Naive B cell (primary cell): ENCODE measurements at regions not wholly inside any gene's neighbourhood (a gene's known extent, or its start where the extent isn't known, plus 50 kb on each side); places are given as distances from the start of the nearest gene placed in this dataset.

Source experiments
- ATAC-seq, 2 donors: fragments of 150-1000 bp; cut with Tn5 transposase; 2 replicates each; pipeline ENCODE4 v1.10.0; 2021; ENCODE audit warnings: low read depth in 2 of 2, mild to moderate bottlenecking in 2 of 2, moderate library complexity in 2 of 2
- DNase-seq: peaks from one replicate; pipeline ENCODE4 v3.0.0; 2022
- H3K27ac Mint-ChIP-seq, 6 donors: one replicate each; pipeline ENCODE4 v1.8.0; 2020 to 2022; ENCODE audit warnings: mild to moderate bottlenecking in 6 of 6, mixed read lengths in 6 of 6, moderate library complexity in 5 of 6, inconsistent platforms in 2 of 6
- H3K27me3 Mint-ChIP-seq, 3 donors: one replicate each; pipeline ENCODE4 v1.8.0; 2021 to 2022; ENCODE audit warnings: mixed read lengths in 3 of 3, mild to moderate bottlenecking in 1 of 3
- H3K36me3 Mint-ChIP-seq, 2 donors: one replicate each; pipeline ENCODE4 v1.8.0; 2020 to 2022; ENCODE audit warnings: mixed read lengths in 2 of 2, inconsistent platforms in 1 of 2, mild to moderate bottlenecking in 1 of 2
- H3K4me1 Mint-ChIP-seq, 3 donors: one replicate each; pipeline ENCODE4 v1.8.0; 2020 to 2022; ENCODE audit warnings: mixed read lengths in 3 of 3, inconsistent platforms in 1 of 3, mild to moderate bottlenecking in 1 of 3, moderate library complexity in 1 of 3
- H3K4me3 Mint-ChIP-seq, 8 donors: one replicate each; pipeline ENCODE4 v1.8.0; 2020 to 2022; ENCODE audit warnings: mild to moderate bottlenecking in 8 of 8, mixed read lengths in 8 of 8, moderate library complexity in 8 of 8, inconsistent platforms in 2 of 8
- H3K9me3 Mint-ChIP-seq, 7 donors: one replicate each; pipeline ENCODE4 v1.8.0; 2020 to 2022; ENCODE audit warnings: mixed read lengths in 7 of 7, mild to moderate bottlenecking in 5 of 7, inconsistent platforms in 2 of 7, moderate library complexity in 1 of 7

DNA sequence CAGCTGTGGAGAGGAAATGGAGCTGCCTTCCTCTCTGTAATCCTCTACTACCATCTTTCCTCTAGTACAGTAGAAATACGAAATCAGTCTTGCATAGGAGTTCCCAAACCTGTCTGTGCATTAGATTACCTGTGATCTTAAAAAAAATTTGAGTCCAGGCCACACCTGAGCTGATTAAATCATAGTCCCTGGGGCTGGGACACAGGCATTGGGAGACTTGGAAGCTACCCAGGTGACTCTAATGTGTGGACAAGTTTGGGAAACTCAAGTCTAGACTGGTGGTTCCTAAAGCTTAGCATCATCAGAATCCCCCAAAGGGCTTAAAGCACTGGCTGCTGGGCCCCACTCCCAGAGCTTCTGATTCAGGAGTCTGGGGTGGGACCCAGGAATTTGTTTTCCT is 152.7 kb upstream of the GLI3 start:
- no peaks in the 10 kb centered on the region for H3K4me1 Mint-ChIP-seq
- H3K4me3 Mint-ChIP-seq: no peak overlapping the region
- ATAC-seq (no peak), DNase-seq (no peak)
- H3K27me3 Mint-ChIP-seq: peaks cover 0 to 10% (median 9%) of the 10 kb centered on the region in 3 donors
- no peaks in the 10 kb centered on the region for H3K9me3 Mint-ChIP-seq
- H3K27ac Mint-ChIP-seq: no peak overlapping the region
- no peaks in the 10 kb centered on the region for H3K36me3 Mint-ChIP-seq

DNA sequence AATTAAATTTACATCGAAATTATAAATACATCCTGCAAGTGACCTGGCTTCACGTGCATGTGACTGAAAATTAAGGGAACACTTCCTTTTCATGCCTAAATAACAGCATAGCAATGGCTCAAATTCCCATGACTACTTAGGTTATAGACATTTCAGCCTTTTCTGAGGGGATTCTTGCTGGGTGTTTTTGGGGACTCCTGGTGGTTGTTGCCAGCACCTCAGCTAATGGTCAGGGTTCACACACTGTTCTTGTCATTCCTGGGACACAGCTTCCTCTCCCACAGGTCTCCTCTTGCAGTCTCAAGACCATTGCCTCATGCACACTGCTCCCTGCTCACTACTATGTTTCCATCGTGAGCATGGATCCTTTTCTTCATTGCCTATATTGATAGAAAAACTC is 148.9 kb upstream of the GLI3 start:
- Mint-ChIP-seq H3K4me3 (no peak overlapping the region), H3K27ac (no peak overlapping the region), H3K4me1 (no peaks in the 10 kb centered on the region)

DNA sequence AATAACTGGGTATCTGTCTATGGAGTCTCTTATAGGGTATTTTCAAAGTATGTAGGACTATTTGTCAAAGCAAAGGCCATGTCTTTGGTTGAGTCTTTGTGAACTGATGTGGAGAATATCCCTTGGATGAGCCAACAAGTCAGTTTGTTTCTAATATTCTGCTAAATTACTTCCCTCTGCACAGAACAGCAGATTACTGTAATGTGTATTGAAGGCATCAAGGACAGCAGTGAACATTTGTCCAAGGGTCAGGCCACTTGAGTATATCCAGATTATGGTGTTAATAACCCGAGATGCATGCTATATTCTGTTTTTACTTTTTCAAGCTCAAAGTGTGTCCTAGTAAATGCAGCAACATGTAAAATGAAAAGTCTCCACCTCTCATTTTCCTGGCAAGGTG is 144.2 kb upstream of the GLI3 start:
- peaks cover 0 to 5% (median 3%) of the 10 kb centered on the region in 7 donors for H3K9me3 Mint-ChIP-seq
- H3K36me3 Mint-ChIP-seq: no peaks in the 10 kb centered on the region
- no peak overlapping the region for H3K4me3 Mint-ChIP-seq
- DNase-seq (no peak), ATAC-seq (no peak)
- H3K27me3 Mint-ChIP-seq: no peaks in the 10 kb centered on the region
- H3K4me1 Mint-ChIP-seq: no peaks in the 10 kb centered on the region
- H3K27ac Mint-ChIP-seq: no peak overlapping the region

More for the DNA sequence above, 148.9 kb upstream of the GLI3 start:
- Mint-ChIP-seq H3K36me3 (no peaks in the 10 kb centered on the region), H3K9me3 (peaks cover 0 to 5% (median 3%) of the 10 kb centered on the region in 7 donors), H3K27me3 (peaks cover 0 to 3% (median 0%) of the 10 kb centered on the region in 3 donors)
- DNase-seq: no peak
- ATAC-seq: no peak

GRCh38 chr7:42380401-42380800 is 143.4 kb upstream of the GLI3 start:
- no peak for DNase-seq
- H3K27me3 Mint-ChIP-seq: no peaks in the 10 kb centered on the region
- ATAC-seq: no peak
- H3K36me3 Mint-ChIP-seq: no peaks in the 10 kb centered on the region
- H3K4me3 Mint-ChIP-seq: no peak overlapping the region
- no peaks in the 10 kb centered on the region for H3K4me1 Mint-ChIP-seq
- H3K9me3 Mint-ChIP-seq: peaks cover 0 to 5% (median 3%) of the 10 kb centered on the region in 7 donors
- H3K27ac Mint-ChIP-seq: no peak overlapping the region

DNA sequence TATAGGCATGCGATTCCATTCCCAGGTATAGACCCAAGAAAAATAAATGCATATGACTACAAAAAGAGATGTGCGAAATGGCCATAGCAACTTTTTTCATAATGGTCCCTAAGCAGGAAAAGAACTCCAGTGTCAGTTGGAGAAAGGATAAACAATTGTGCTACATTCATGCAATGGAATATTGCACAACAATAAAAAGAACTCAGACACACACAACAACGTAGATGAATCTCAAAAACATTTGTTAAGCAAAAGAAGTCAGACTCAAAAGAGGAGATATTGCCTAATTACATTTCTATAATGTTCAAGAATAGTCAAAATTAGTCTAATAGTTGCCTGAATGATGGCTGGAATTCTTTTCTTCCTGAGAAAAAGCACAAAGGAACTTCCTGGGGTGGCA is 141.1 kb upstream of the GLI3 start:
- H3K4me3 Mint-ChIP-seq: no peak overlapping the region
- DNase-seq (no peak), ATAC-seq (no peak)
- H3K4me1 Mint-ChIP-seq: no peaks in the 10 kb centered on the region
- H3K27me3 Mint-ChIP-seq: peaks cover 5 to 13% (median 11%) of the 10 kb centered on the region in 3 donors
- H3K27ac Mint-ChIP-seq: no peak overlapping the region
- H3K9me3 Mint-ChIP-seq: peaks cover 0 to 8% (median 3%) of the 10 kb centered on the region in 7 donors
- no peaks in the 10 kb centered on the region for H3K36me3 Mint-ChIP-seq

GRCh38 chr7:42373285-42373684 is 136.3 kb upstream of the GLI3 start:
- Mint-ChIP-seq H3K9me3 (peaks cover 1 to 10% (median 5%) of the 10 kb centered on the region in 7 donors), H3K27ac (peak overlapping the region in 1 of 6 donors; percentile 24), H3K4me3 (no peak overlapping the region), H3K27me3 (peaks cover 5 to 13% (median 11%) of the 10 kb centered on the region in 3 donors), H3K36me3 (no peaks in the 10 kb centered on the region), H3K4me1 (no peaks in the 10 kb centered on the region)
- DNase-seq: no peak
- ATAC-seq: no peak

DNA sequence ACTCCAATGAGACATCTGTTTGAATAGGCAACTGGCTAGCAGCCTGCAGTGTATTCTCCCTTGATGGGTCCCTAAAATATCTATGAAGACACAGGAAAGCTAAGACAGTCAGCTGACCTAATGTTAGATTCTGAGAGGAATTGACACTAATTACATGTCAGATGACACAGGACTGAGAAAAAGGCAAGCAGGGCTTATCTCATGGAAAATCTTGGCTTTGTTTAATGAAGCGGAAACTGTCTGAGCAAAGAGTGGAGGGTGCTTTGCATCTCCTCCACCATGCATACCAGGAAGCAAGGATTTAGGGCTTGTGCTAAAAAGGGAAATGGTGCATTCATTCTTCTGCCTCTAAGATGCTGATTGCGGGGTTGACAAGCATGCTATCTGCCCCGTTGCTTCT is 135.5 kb upstream of the GLI3 start:
- Mint-ChIP-seq H3K4me3 (no peak overlapping the region), H3K9me3 (peaks cover 1 to 14% (median 10%) of the 10 kb centered on the region in 7 donors), H3K36me3 (no peaks in the 10 kb centered on the region), H3K4me1 (no peaks in the 10 kb centered on the region), H3K27ac (no peak overlapping the region), H3K27me3 (peaks cover 5 to 13% (median 11%) of the 10 kb centered on the region in 3 donors)
- no peak for ATAC-seq
- DNase-seq: no peak

GRCh38 chr7:42359946-42360345 is 122.9 kb upstream of the GLI3 start:
- ATAC-seq: no peak
- no peaks in the 10 kb centered on the region for H3K27me3 Mint-ChIP-seq
- H3K36me3 Mint-ChIP-seq: no peaks in the 10 kb centered on the region
- no peak overlapping the region for H3K27ac Mint-ChIP-seq
- peaks cover 5 to 27% (median 14%) of the 10 kb centered on the region in 7 donors for H3K9me3 Mint-ChIP-seq
- H3K4me3 Mint-ChIP-seq: no peak overlapping the region
- no peak for DNase-seq
- H3K4me1 Mint-ChIP-seq: no peaks in the 10 kb centered on the region

DNA sequence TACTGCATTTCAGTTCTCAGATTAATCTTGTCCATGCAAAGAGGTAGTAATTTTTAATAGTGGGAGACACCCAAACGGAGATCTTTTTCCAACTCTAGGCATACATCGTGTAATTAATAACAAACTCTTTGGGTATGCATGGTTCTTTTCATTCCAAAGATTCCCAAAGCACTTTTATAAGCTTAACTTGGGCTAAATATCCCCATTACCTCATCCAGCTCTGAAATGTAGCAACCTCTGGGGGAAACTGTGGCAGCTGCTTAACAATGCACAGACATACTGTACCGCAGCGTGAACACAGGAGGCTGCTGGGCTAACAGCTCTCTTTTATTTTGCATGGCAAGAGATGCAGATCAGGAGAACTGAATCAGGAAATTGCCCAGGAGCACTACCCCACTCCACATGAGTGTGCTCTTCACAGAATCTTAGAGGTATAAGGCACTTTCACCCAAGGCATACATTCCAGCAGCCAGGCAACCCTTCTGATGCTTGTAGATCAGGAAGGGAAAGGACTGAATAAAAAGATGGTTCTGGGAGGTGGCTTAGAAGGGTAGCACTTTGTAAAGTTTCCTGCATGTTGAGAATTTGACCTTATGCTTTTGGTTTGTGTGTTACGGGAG is 114.4 kb upstream of the GLI3 start:
- Mint-ChIP-seq H3K36me3 (no peaks in the 10 kb centered on the region), H3K27ac (no peak overlapping the region), H3K9me3 (peaks cover 0 to 6% (median 2%) of the 10 kb centered on the region in 7 donors), H3K4me3 (no peak overlapping the region), H3K27me3 (peaks cover 0 to 9% (median 0%) of the 10 kb centered on the region in 3 donors), H3K4me1 (no peaks in the 10 kb centered on the region)
- no peak for DNase-seq
- ATAC-seq: no peak

DNA sequence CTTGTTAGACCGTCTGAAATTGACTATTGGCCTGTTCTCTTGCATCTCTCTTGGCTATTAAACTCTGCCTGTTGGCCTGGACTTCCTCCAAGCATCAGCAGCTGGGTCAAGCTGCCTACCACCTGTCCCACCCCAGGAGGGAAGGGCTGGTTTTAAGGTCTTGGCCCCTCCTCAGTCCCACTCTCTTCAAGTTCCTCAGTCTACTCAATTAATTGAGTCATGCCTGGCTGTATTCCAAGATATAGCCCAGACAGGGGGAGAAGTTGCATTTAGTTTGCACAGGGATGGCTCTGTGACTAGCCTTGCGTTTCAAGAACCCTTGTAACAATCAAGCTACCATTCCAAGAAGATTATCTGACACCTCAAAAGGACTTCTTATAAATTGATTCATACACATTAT is 113.8 kb upstream of the GLI3 start:
- DNase-seq (no peak), ATAC-seq (no peak)
- Mint-ChIP-seq H3K27ac (no peak overlapping the region), H3K9me3 (peaks cover 0 to 6% (median 2%) of the 10 kb centered on the region in 7 donors), H3K27me3 (peaks cover 0 to 12% (median 0%) of the 10 kb centered on the region in 3 donors), H3K36me3 (no peaks in the 10 kb centered on the region), H3K4me3 (no peak overlapping the region), H3K4me1 (no peaks in the 10 kb centered on the region)

- no peaks in the 10 kb centered on the region for H3K36me3 Mint-ChIP-seq
- H3K27me3 Mint-ChIP-seq: peaks cover 0 to 14% (median 5%) of the 10 kb centered on the region in 3 donors
- H3K9me3 Mint-ChIP-seq: peaks cover 0 to 6% (median 3%) of the 10 kb centered on the region in 7 donors
- H3K27ac Mint-ChIP-seq: no peak overlapping the region
- ATAC-seq (no peak), DNase-seq (no peak)
- H3K4me1 Mint-ChIP-seq: no peaks in the 10 kb centered on the region
- no peak overlapping the region for H3K4me3 Mint-ChIP-seq
Measured at GRCh38 chr7:42348631-42349030, 111.6 kb upstream of the GLI3 start.

- Mint-ChIP-seq H3K27me3 (peaks cover 0 to 14% (median 8%) of the 10 kb centered on the region in 3 donors), H3K9me3 (peaks cover 0 to 6% (median 3%) of the 10 kb centered on the region in 7 donors), H3K4me1 (no peaks in the 10 kb centered on the region), H3K36me3 (no peaks in the 10 kb centered on the region), H3K4me3 (no peak overlapping the region), H3K27ac (no peak overlapping the region)
- no peak for DNase-seq
- ATAC-seq: no peak
Measured at GRCh38 chr7:42348071-42348470, 111.1 kb upstream of the GLI3 start.

DNA sequence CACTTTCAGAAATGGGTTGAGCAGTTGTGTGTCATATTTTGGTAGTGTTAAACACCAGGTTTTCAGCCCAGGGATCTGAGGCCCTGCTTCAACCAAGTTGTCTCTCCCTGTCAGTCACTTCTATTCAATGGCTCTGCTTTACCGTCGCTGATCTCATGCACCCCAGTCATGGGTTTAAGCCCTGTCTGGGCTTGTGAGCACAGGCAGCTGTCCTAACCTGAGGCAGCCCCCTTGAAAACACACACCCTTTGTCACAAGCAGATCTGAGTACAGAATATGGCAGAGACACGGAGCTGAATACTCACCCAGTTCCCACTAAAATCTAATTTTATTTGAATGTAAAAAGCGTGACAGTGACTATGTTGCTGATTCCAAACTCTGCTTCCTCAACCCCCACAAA is 110.6 kb upstream of the GLI3 start:
- no peak for ATAC-seq

DNA sequence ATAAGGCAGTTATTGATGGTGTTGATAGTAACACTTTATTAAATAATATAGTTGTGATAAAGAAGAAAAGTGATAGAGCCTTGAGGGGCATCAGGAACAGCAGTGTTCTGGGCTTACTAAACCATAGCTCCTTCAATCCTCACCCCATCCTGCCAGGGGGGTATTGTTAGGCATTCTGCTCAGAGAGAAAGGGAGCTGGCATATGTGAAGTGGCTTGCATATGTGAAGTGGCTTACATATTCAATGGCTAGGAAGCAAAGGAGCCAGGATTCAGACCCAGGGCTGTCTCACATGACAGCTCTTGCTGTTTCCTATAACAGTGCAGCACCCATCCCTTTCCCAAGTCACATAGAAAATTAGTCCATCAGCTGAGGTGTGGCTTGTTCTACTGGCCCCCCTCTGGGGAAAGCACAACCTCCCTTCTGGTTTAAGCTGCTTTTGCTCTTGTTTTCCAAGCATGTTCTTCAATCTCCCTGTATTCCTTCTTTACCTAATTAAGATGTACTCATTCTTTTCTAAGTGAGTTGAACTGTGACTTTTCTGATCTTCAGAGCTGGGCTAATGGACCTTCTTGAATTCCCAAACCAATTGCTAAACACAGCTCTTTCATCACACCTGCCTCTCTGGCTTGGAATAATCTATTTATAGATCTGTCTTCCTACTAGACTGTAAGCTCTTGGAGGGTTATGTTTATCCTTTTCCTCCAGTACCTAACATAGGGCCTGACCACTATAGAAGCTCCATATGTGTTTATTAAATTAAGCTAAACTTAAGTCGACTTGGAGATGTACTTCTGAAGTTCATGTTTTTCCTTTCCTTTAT is 108.7 kb upstream of the GLI3 start:
- Mint-ChIP-seq H3K4me1 (no peaks in the 10 kb centered on the region), H3K27me3 (peaks cover 5 to 8% (median 8%) of the 10 kb centered on the region in 3 donors), H3K27ac (no peak overlapping the region), H3K9me3 (peaks cover 0 to 4% (median 0%) of the 10 kb centered on the region in 7 donors), H3K4me3 (no peak overlapping the region), H3K36me3 (no peaks in the 10 kb centered on the region)
- DNase-seq (no peak), ATAC-seq (no peak)

More for the DNA sequence above, 110.6 kb upstream of the GLI3 start:
- Mint-ChIP-seq H3K27ac (no peak overlapping the region), H3K4me3 (no peak overlapping the region), H3K27me3 (peaks cover 0 to 14% (median 8%) of the 10 kb centered on the region in 3 donors), H3K36me3 (no peaks in the 10 kb centered on the region), H3K9me3 (peaks cover 0 to 6% (median 3%) of the 10 kb centered on the region in 7 donors), H3K4me1 (no peaks in the 10 kb centered on the region)
- DNase-seq: no peak
